Neuronal stem cell (in vitro differentiated cells): ENCODE measurements at regions not wholly inside any gene's neighbourhood (a gene's known extent, or its start where the extent isn't known, plus 50 kb on each side); places are given as distances from the start of the nearest gene placed in this dataset.
"Not testable (repeated sequence)": the region's sequence is repeated elsewhere in the genome, so short reads cannot be mapped to it uniquely, and the experiment has no call there.

Experiments used
- DNase-seq: peaks from one replicate; pipeline ENCODE4 v3.0.0-alpha.2; 2013; ENCODE audit warnings: low spot score
- H2AFZ ChIP-seq: one replicate; pipeline ENCODE4 v1.6.1; 2013; ENCODE audit warnings: mild to moderate bottlenecking, low read length, inconsistent platforms
- H2AK5ac ChIP-seq: 2 replicates; pipeline ENCODE4 v1.6.1; 2013; ENCODE audit warnings: low read depth, mild to moderate bottlenecking, inconsistent platforms, low read length, moderate library complexity, mixed read lengths
- H2BK120ac ChIP-seq: 2 replicates; pipeline ENCODE4 v1.6.1; 2013; ENCODE audit warnings: low read depth, mild to moderate bottlenecking, inconsistent platforms, low read length, moderate library complexity, mixed read lengths
- H2BK12ac ChIP-seq: one replicate; pipeline ENCODE4 v1.6.1; 2013; ENCODE audit warnings: low read length, inconsistent platforms
- H2BK15ac ChIP-seq: 2 replicates; pipeline ENCODE4 v1.6.1; 2013; ENCODE audit warnings: mild to moderate bottlenecking, low read length, inconsistent platforms, mixed read lengths
- H2BK5ac ChIP-seq: one replicate; pipeline ENCODE4 v1.6.1; 2013; ENCODE audit warnings: inconsistent platforms, mild to moderate bottlenecking, low read length, moderate library complexity
- H3K14ac ChIP-seq: one replicate; pipeline ENCODE4 v1.6.1; 2013; ENCODE audit warnings: low read length, inconsistent platforms
- H3K18ac ChIP-seq: 2 replicates; pipeline ENCODE4 v1.6.1; 2013; ENCODE audit warnings: low read length, inconsistent platforms
- H3K23ac ChIP-seq: 2 replicates; pipeline ENCODE4 v1.6.1; 2013; ENCODE audit warnings: low read depth, mild to moderate bottlenecking, mixed read lengths, low read length, inconsistent platforms; ENCODE audit not compliant: poor library complexity
- H3K27ac ChIP-seq: replicated peaks from 3 replicates; pipeline ENCODE4 v1.5.1; 2013; ENCODE audit warnings: low read length, inconsistent platforms
- H3K27me3 ChIP-seq, 3 experiments: 2 replicates each; pipeline ENCODE4 v1.6.1; 2013; ENCODE audit warnings: low read length in 3 of 3, mild to moderate bottlenecking in 2 of 3, inconsistent platforms in 1 of 3, low read depth in 1 of 3, mixed read lengths in 1 of 3, moderate library complexity in 1 of 3; ENCODE audit not compliant: control insufficient read depth in 3 of 3, insufficient read depth in 3 of 3
- H3K36me3 ChIP-seq, 2 donors: replicated peaks in 1 of 2; 2 replicates each; pipeline ENCODE4 v1.6.1; 2013; ENCODE audit warnings: low read length in 2 of 2; ENCODE audit not compliant: control insufficient read depth in 2 of 2, insufficient read depth in 2 of 2
- H3K4ac ChIP-seq: 2 replicates; pipeline ENCODE4 v1.6.1; 2013; ENCODE audit warnings: inconsistent platforms, mild to moderate bottlenecking, low read length, moderate library complexity
- H3K4me1 ChIP-seq, 2 donors: 1 replicate in 1 of 2; 2 replicates in 1 of 2; pipeline ENCODE4 v1.6.1; 2013; ENCODE audit warnings: low read length in 2 of 2, low read depth in 1 of 2; ENCODE audit not compliant: control insufficient read depth in 2 of 2, insufficient read depth in 1 of 2
- H3K4me2 ChIP-seq: one replicate; pipeline ENCODE4 v1.6.1; 2013; ENCODE audit warnings: mild to moderate bottlenecking, low read length, inconsistent platforms; ENCODE audit not compliant: insufficient read depth, poor library complexity, severe bottlenecking
- H3K4me3 ChIP-seq, 2 donors: 2 replicates each; pipeline ENCODE4 v1.5.1; 2013; ENCODE audit warnings: low read length in 2 of 2, mild to moderate bottlenecking in 2 of 2, inconsistent platforms in 1 of 2, moderate library complexity in 1 of 2
- H3K79me1 ChIP-seq: one replicate; pipeline ENCODE4 v1.6.1; 2013; ENCODE audit warnings: low read depth, mild to moderate bottlenecking, inconsistent platforms, low read length, moderate library complexity
- H3K9ac ChIP-seq: one replicate; pipeline ENCODE4 v1.6.1; 2013; ENCODE audit warnings: mild to moderate bottlenecking, low read depth, low read length, inconsistent platforms; ENCODE audit not compliant: poor library complexity
- H3K9me3 ChIP-seq, 2 donors: replicated peaks in 1 of 2; 2 replicates each; pipeline versions ENCODE3 to v1.6.1; 2013; ENCODE audit warnings: low read length in 2 of 2, mild to moderate bottlenecking in 2 of 2, inconsistent platforms in 1 of 2, low read depth in 1 of 2, mixed read lengths in 1 of 2, moderate library complexity in 1 of 2; ENCODE audit not compliant: control insufficient read depth in 2 of 2, insufficient read depth in 1 of 2
- H4K8ac ChIP-seq: one replicate; pipeline ENCODE4 v1.6.1; 2013; ENCODE audit warnings: low read depth, mild to moderate bottlenecking, inconsistent platforms, low read length, moderate library complexity
- H4K91ac ChIP-seq: one replicate; pipeline ENCODE4 v1.6.1; 2013; ENCODE audit warnings: low read length, low read depth, mild to moderate bottlenecking, inconsistent platforms; ENCODE audit not compliant: poor library complexity
- WGBS, 2 donors: extraction: QIAGEN DNeasy Blood & Tissue Kit; methylation state at CpG; one replicate each; pipeline ENCODE4 v1.1.7; 2013; ENCODE audit warnings: missing lambda C conversion rate in 2 of 2, mixed read lengths in 1 of 2; ENCODE audit not compliant: insufficient read length in 2 of 2, insufficient replicate concordance in 1 of 2; ENCODE audit errors: extremely low coverage in 2 of 2; 5-methylcytosine and 5-hydroxymethylcytosine counted together

GRCh38 chr1:219710529-219711194, 97.8 kb upstream of the ZC3H11B start:
- H3K27me3 ChIP-seq: no peaks in the 10 kb centered on the region
- no peaks in the 10 kb centered on the region for H3K79me1 ChIP-seq
- H2BK15ac ChIP-seq: no peak overlapping the region
- no peak overlapping the region for H4K91ac ChIP-seq
- DNase-seq: no peak
- no peak overlapping the region for H4K8ac ChIP-seq
- no peak overlapping the region for H3K18ac ChIP-seq
- no peaks in the 10 kb centered on the region for H3K36me3 ChIP-seq
- no peak overlapping the region for H3K4me3 ChIP-seq
- H3K23ac ChIP-seq: no peak overlapping the region
- H2AK5ac ChIP-seq: no peak overlapping the region
- H3K27ac ChIP-seq: no peak overlapping the region
- no peak overlapping the region for H3K4me2 ChIP-seq
- H2BK12ac ChIP-seq: no peak overlapping the region
- no peak overlapping the region for H2BK5ac ChIP-seq
- no CpG with 5 or more reads among the region's 6 CpGs for WGBS, 2 donors
- no peak overlapping the region for H2BK120ac ChIP-seq
- H3K4me1 ChIP-seq: peaks cover 0 to 6% of the 10 kb centered on the region in 2 donors
- H2AFZ ChIP-seq: no peak overlapping the region
- H3K4ac ChIP-seq: no peak overlapping the region
- H3K14ac ChIP-seq: no peak overlapping the region
- H3K9ac ChIP-seq: no peak overlapping the region
- H3K9me3 ChIP-seq: peaks cover 0 to 2% of the 10 kb centered on the region in 2 donors

- H4K8ac ChIP-seq: no peak overlapping the region
These were observed 96.1 kb upstream of the ZC3H11B start for GRCh38 chr1:219708919-219709543.

DNA sequence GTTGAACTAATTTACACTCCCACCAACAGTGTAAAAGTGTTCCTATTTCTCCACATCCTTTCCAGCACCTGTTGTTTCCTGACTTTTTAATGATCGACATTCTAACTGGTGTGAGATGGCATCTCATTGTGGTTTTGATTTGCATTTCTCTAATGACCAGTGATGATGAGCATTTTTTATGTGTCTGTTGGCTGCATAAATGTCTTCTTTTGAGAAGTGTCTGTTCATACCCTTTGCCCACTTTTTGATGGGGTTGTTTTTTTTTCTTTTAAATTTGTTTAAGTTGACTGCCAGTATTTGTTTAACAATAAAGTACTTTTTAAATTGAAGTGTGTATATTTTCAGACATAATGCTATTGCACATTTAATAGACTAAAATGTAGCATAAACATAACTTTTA, 95.0 kb upstream of the ZC3H11B start:
- not testable (repeated sequence) for H3K27ac ChIP-seq, H3K27me3 ChIP-seq, H2AFZ ChIP-seq, H3K4me1 ChIP-seq, H2BK15ac ChIP-seq, H2BK5ac ChIP-seq, H3K18ac ChIP-seq, H3K9me3 ChIP-seq, DNase-seq, H2AK5ac ChIP-seq, H3K79me1 ChIP-seq, H2BK120ac ChIP-seq, H3K23ac ChIP-seq, H4K8ac ChIP-seq, H3K14ac ChIP-seq, H3K4ac ChIP-seq, H3K36me3 ChIP-seq, H3K4me3 ChIP-seq, H3K4me2 ChIP-seq, H3K9ac ChIP-seq, H2BK12ac ChIP-seq, H4K91ac ChIP-seq
- no CpG with 5 or more reads among the region's 1 CpG for WGBS, 2 donors

More at GRCh38 chr1:219708919-219709543, 96.1 kb upstream of the ZC3H11B start:
- H3K4ac ChIP-seq: no peak overlapping the region
- H2AK5ac ChIP-seq: no peak overlapping the region
- no peaks in the 10 kb centered on the region for H3K36me3 ChIP-seq
- no peak overlapping the region for H2BK15ac ChIP-seq
- no peak overlapping the region for H2BK120ac ChIP-seq
- no peak overlapping the region for H3K18ac ChIP-seq
- H3K4me2 ChIP-seq: no peak overlapping the region
- H3K27ac ChIP-seq: no peak overlapping the region
- H3K9ac ChIP-seq: no peak overlapping the region
- no peak overlapping the region for H2BK12ac ChIP-seq
- H3K27me3 ChIP-seq: no peaks in the 10 kb centered on the region
- no peak overlapping the region for H2BK5ac ChIP-seq
- H3K4me1 ChIP-seq: peaks cover 0 to 4% of the 10 kb centered on the region in 2 donors
- no peak for DNase-seq
- H3K14ac ChIP-seq: no peak overlapping the region
- H3K9me3 ChIP-seq: peaks cover 0 to 2% of the 10 kb centered on the region in 2 donors
- no peak overlapping the region for H3K23ac ChIP-seq
- no peaks in the 10 kb centered on the region for H3K79me1 ChIP-seq
- no CpG with 5 or more reads among the region's 6 CpGs for WGBS, 2 donors
- H2AFZ ChIP-seq: no peak overlapping the region
- no peak overlapping the region for H4K91ac ChIP-seq
- no peak overlapping the region for H3K4me3 ChIP-seq

- H3K4me3 ChIP-seq, H3K36me3 ChIP-seq, H3K4me1 ChIP-seq, H3K9ac ChIP-seq, H2AK5ac ChIP-seq, H3K4me2 ChIP-seq, H3K14ac ChIP-seq, H3K27me3 ChIP-seq, H3K18ac ChIP-seq, H3K23ac ChIP-seq, H2BK120ac ChIP-seq, H2BK12ac ChIP-seq, H2AFZ ChIP-seq, H3K27ac ChIP-seq, H3K9me3 ChIP-seq, H4K8ac ChIP-seq, H3K4ac ChIP-seq, H3K79me1 ChIP-seq, H4K91ac ChIP-seq, DNase-seq, H2BK15ac ChIP-seq, H2BK5ac ChIP-seq: not testable (repeated sequence)
- no CpG with 5 or more reads among the region's 3 CpGs for WGBS, 2 donors
These were observed 91.4 kb upstream of the ZC3H11B start for GRCh38 chr1:219704331-219704730.
